Cardiac septum (tissue), 1 donor: ENCODE measurements at regions not wholly inside any gene's neighbourhood (a gene's known extent, or its start where the extent isn't known, plus 50 kb on each side); places are given as distances from the start of the nearest gene placed in this dataset.
"Not testable (repeated sequence)": the region's sequence is repeated elsewhere in the genome, so short reads cannot be mapped to it uniquely, and the experiment has no call there.

Experiments used
- DNase-seq: peaks from one replicate; pipeline ENCODE4 v3.0.0-alpha.2; 2020; ENCODE audit warnings: low spot score
- intact Hi-C: fragments of 100-400 bp; cut with DNase I; formaldehyde crosslinking; loops from one replicate; pipeline ENCODE4 v1.14.0; 2022
- donor health status: DM: no; HTN: no; CAD: no.

DNA sequence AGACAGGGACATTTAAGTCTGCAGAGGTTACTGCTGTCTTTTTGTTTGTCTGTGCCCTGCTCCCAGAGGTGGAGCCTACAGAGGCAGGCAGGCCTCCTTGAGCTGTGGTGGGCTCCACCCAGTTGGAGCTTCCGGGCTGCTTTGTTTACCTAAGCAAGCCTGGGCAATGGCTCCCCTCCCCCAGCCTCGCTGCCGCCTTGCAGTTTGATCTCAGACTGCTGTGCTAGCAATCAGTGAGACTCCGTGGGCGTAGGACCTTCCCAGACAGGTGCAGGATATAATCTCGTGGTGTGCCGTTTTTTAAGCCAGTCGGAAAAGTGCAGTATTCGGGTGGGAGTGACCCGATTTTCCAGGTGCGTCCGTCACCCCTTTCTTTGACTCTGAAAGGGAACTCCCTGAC lies 248.9 kb upstream of the WSB1 start:
- intact Hi-C loops = not testable (repeated sequence)

GRCh38 chr17:27049104-27049784 lies 244.7 kb upstream of the WSB1 start:
- DNase-seq = no peak
- intact Hi-C loops = no loop called here

More for the DNA sequence above, 248.9 kb upstream of the WSB1 start:
- DNase-seq = not testable (repeated sequence)

DNA sequence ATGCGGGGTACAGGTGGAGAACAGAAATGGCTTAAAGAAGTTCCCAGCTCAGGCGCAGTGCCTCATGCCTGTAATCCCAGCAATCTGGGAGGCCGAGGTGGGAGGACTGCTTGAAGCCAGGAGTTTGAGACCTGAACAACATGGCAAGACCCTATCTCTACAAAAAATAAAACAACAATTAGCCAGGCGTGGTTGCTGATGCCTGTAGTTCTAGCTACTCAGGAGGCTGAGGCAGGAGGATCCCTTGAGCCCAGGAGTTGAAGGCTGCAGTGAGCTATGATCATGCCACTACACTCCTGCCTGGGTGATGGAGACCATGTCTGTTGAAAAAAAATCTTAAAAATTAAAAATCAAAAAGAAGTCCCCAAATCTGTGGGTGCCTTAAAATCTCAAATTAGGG lies 228.3 kb upstream of the WSB1 start:
- intact Hi-C loops = no loop called here
- DNase-seq = no peak

DNA sequence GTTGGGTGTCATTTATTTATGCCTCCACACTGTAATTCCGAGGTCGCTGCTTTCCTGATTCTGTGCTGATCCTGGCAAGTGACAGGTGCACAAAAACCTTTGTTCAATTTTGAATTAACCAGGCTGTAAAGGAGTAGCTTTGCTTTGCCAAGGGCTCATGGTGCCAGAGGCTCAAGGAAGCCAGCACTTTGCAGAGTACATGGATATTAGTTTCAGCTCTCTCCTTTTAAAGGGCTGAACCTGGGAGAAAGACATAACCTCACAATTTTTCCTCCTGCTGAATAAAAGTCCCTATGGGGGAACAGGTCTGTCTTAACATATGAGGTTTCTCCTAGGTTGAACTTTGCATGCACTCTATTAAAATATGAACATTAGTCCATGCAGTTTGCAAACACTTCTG lies 227.6 kb upstream of the WSB1 start:
- intact Hi-C loops = no loop called here
- DNase-seq = no peak

DNA sequence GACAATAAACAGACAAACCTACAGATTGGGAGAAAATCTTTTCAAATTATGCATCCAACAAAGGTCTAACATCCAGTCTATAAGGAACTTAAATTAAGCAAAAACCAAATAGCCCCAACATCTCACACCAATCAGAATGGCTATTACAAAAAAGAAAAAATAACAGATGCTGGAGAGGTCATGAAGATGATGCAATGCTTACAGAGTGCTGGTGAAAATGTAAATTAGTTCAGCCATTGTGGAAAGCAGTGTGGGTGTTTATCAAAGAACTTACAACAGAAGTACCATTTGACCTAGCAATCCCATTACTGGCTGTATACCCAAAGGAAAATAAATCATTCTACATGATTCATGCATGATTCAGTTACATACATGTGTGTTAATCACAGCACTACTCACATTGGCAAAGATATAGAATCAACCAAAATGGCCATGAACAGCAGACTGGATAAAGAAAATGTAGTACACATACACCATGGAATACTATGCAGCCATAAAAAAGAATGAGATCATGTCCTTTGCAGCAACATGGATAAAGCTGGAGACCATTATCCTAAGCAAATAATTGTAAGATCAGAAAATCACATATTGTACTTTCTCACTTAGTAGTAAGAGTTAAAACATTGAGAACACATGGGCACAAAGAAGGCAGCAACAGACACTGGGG lies 223.9 kb upstream of the WSB1 start:
- no peak for DNase-seq
- intact Hi-C loops = no loop called here

GRCh38 chr17:27070836-27071235 lies 223.1 kb upstream of the WSB1 start:
- intact Hi-C loops = no loop called here
- DNase-seq = no peak

GRCh38 chr17:27072885-27073284 lies 221.0 kb upstream of the WSB1 start:
- DNase-seq = no peak
- intact Hi-C loops = no loop called here

DNA sequence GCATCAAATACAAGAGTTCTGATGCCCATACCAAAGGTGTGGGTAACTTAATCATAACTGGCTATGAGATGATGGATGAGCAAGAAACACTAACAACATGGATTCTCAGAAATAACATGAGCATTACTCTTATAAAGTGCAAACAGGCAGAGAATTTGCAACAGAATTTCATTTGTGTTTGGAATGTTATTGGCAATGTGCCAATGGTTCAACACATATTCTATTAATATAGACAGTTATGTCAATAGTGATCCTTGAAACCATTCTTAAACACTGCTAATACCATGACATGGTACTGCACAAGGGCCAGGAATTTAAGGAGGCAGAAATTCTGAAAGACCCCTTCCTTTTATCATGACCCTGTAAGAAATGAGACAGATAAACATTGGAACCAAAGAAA lies 217.1 kb upstream of the WSB1 start:
- intact Hi-C loops = no loop called here
- no peak for DNase-seq

- intact Hi-C loops = no loop called here
Measured at GRCh38 chr17:27078296-27078695, 215.6 kb upstream of the WSB1 start.

GRCh38 chr17:27079660-27080059 lies 214.3 kb upstream of the WSB1 start:
- DNase-seq = no peak
- intact Hi-C loops = no loop called here

More at GRCh38 chr17:27078296-27078695, 215.6 kb upstream of the WSB1 start:
- DNase-seq = no peak

GRCh38 chr17:27081002-27081638 lies 212.8 kb upstream of the WSB1 start:
- intact Hi-C loops = no loop called here
- no peak for DNase-seq

GRCh38 chr17:27082023-27082774 lies 211.7 kb upstream of the WSB1 start:
- no peak for DNase-seq
- intact Hi-C loops = no loop called here

GRCh38 chr17:27082775-27083154 lies 211.1 kb upstream of the WSB1 start:
- intact Hi-C loops = no loop called here
- no peak for DNase-seq

DNA sequence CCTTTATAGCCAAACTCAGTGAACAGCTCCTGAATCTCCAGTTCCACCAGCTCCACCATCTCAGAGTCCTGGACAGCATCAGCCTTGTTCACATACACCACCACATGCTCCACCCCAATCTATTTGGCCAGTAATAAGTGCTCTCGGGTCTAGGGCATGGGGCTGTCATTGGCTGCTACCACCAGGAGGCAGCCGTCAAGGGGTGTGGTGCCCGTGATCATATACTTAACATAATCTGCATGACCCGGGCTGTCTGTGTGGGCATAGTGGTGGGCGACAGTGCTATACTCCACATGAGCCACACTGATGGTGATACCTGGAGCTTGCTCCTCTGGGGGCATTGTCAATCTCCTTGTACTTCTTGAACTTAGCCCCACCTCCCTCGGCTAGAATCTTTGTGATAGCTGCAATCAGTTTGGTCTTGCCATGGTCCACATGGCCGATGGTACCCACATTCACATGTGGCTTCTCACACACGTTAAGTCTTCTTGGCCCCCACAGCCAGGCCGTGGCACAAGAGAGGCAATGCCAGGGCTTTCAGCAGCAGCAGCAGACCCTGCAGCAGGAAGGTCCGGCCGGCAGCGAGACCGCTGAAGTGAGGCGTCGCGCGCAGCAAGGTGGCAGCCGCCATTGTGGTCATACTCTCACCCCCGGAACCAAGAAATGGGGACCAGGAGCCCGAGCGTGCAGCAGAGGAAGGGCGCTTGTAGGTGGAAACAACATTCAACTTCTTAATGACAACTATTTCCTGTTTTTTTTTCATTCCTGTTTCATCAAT lies 210.3 kb upstream of the WSB1 start:
- DNase-seq = no peak
- intact Hi-C loops = no loop called here

- intact Hi-C loops = no loop called here
- DNase-seq = no peak
Measured at GRCh38 chr17:27085517-27085916, 208.4 kb upstream of the WSB1 start.

DNA sequence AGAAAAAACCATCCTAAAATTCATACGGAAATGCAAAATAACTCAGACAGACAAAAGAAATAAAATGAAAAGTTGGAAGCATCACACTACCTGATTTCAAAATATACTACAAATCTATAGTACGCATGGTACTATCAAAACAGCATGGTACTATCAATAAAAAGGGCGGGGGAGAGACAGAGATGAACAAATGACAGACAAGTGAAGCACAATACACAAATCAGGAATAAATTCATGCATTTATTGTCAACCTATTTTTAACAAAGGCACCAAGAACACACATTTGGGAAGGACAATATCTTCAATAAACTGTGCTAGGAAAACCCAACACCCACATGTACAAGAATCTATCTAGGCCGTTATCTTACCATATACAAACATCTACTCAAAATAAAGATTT lies 207.4 kb upstream of the WSB1 start:
- intact Hi-C loops = no loop called here
- DNase-seq = no peak

- no peak for DNase-seq
- intact Hi-C loops = no loop called here
Measured at GRCh38 chr17:27087935-27088766, 205.8 kb upstream of the WSB1 start.

- intact Hi-C loops = no loop called here
- no peak for DNase-seq
Measured at GRCh38 chr17:27088767-27089078, 205.2 kb upstream of the WSB1 start.
